NOMO-1 (cell line): ENCODE measurements at regions not wholly inside any gene's neighbourhood (a gene's known extent, or its start where the extent isn't known, plus 50 kb on each side); places are given as distances from the start of the nearest gene placed in this dataset.

Experiments used
- DNase-seq, 2 experiments: peaks; one replicate each; lab custom pipeline; 2025; ENCODE audit not compliant: unreplicated experiment in 2 of 2; lab: John Stamatoyannopoulos, UW

- DNase-seq: no peak
Observed at GRCh38 chr19:28403690-28404089, 809.3 kb downstream of the UQCRFS1 start.

GRCh38 chr19:28402701-28403290 is 810.2 kb downstream of the UQCRFS1 start:
- DNase-seq: no peak

- DNase-seq: no peak
Observed at GRCh38 chr19:28401739-28402424, 811.1 kb downstream of the UQCRFS1 start.

GRCh38 chr19:28400953-28401671 is 811.8 kb downstream of the UQCRFS1 start:
- no peak for DNase-seq

GRCh38 chr19:28399187-28399586 is 813.8 kb downstream of the UQCRFS1 start:
- no peak for DNase-seq

GRCh38 chr19:28397800-28398199 is 815.2 kb downstream of the UQCRFS1 start:
- DNase-seq: no peak

- no peak for DNase-seq
Observed at GRCh38 chr19:28397306-28397705, 815.6 kb downstream of the UQCRFS1 start.

GRCh38 chr19:28396287-28396831 is 816.6 kb downstream of the UQCRFS1 start:
- DNase-seq: no peak

- no peak for DNase-seq
Observed at GRCh38 chr19:28394725-28395124, 818.2 kb downstream of the UQCRFS1 start.

GRCh38 chr19:28393574-28394336 is 819.2 kb downstream of the UQCRFS1 start:
- DNase-seq: peak in 1 of 2 experiments; percentile 19

GRCh38 chr19:28388988-28389387 is 824.0 kb downstream of the UQCRFS1 start:
- DNase-seq: no peak

- DNase-seq: no peak
Observed at GRCh38 chr19:28387507-28387906, 825.4 kb downstream of the UQCRFS1 start.

GRCh38 chr19:28386470-28386869 is 826.5 kb downstream of the UQCRFS1 start:
- DNase-seq: no peak

GRCh38 chr19:28386066-28386465 is 826.9 kb downstream of the UQCRFS1 start:
- no peak for DNase-seq

- DNase-seq: no peak
Observed at GRCh38 chr19:28377077-28377476, 835.9 kb downstream of the UQCRFS1 start.

- DNase-seq: no peak
Observed at GRCh38 chr19:28374971-28375370, 838.0 kb downstream of the UQCRFS1 start.

- peak in 1 of 2 experiments; percentile 1 for DNase-seq
Observed at GRCh38 chr19:28372576-28373247, 840.2 kb downstream of the UQCRFS1 start.

GRCh38 chr19:28367146-28367545 is 845.8 kb downstream of the UQCRFS1 start:
- DNase-seq: no peak

GRCh38 chr19:28363254-28363653 is 849.7 kb downstream of the UQCRFS1 start:
- DNase-seq: no peak
